Activated CD4-positive, alpha-beta T cell treated with anti-CD3 and anti-CD28 coated beads for 36 hours (primary cell): ENCODE measurements at regions not wholly inside any gene's neighbourhood (a gene's known extent, or its start where the extent isn't known, plus 50 kb on each side); places are given as distances from the start of the nearest gene placed in this dataset.
"Not testable (repeated sequence)": the region's sequence is repeated elsewhere in the genome, so short reads cannot be mapped to it uniquely, and the experiment has no call there.

Experiments used
- ATAC-seq: fragments of 200-7000 bp; cut with Tn5 transposase; one replicate; pipeline ENCODE4 v1.10.0; 2021; ENCODE audit warnings: mild to moderate bottlenecking, moderate library complexity
- CTCF ChIA-PET: fragments of 350-600 bp; sonication (Branson Sonifier 250); formaldehyde crosslinking; loops from one replicate; lab custom pipeline; 2021; ENCODE audit warnings: antibody characterized with exemption; lab: Charles Lee
- POLR2A ChIA-PET: fragments of 350-600 bp; sonication (Branson Sonifier 250); formaldehyde crosslinking; loops from one replicate; lab custom pipeline; 2021; ENCODE audit warnings: antibody characterized with exemption, inconsistent platforms; lab: Charles Lee
- DNase-seq: peaks from one replicate; pipeline ENCODE4 v3.0.0-alpha.2; 2020
- H3K27ac Mint-ChIP-seq: one replicate; pipeline ENCODE4 v1.8.0; 2021; ENCODE audit warnings: mixed read lengths
- H3K27me3 Mint-ChIP-seq: one replicate; pipeline ENCODE4 v1.8.0; 2021; ENCODE audit warnings: mixed read lengths
- H3K36me3 Mint-ChIP-seq: one replicate; pipeline ENCODE4 v1.8.0; 2021; ENCODE audit warnings: low read depth, mixed read lengths
- H3K4me1 Mint-ChIP-seq: one replicate; pipeline ENCODE4 v1.8.0; 2021; ENCODE audit warnings: mixed read lengths
- H3K4me3 Mint-ChIP-seq: one replicate; pipeline ENCODE4 v1.8.0; 2021; ENCODE audit warnings: mild to moderate bottlenecking, moderate library complexity, mixed read lengths
- H3K9me3 Mint-ChIP-seq: one replicate; pipeline ENCODE4 v1.8.0; 2021; ENCODE audit warnings: low read depth, mixed read lengths
- intact Hi-C, 2 experiments: fragments of 100-400 bp; cut with DNase I in 1 of 2; cut with micrococcal nuclease in 1 of 2; formaldehyde crosslinking; loops; one replicate each; pipeline versions ENCODE4 v1.14.2 to v1.15.1; 2022 to 2024; cut with DNase I, micrococcal nuclease

GRCh38 chr22:47898946-47899345 lies 1136.5 kb downstream of the TBC1D22A start:
- POLR2A ChIA-PET: no interaction called here
- intact Hi-C loops: no loop called here

GRCh38 chr22:47891609-47892008 lies 1129.2 kb downstream of the TBC1D22A start:
- ATAC-seq (no peak), DNase-seq (no peak)
- H3K4me3 Mint-ChIP-seq: no peak overlapping the region
- peaks cover 2% of the 10 kb centered on the region for H3K27me3 Mint-ChIP-seq
- ChIA-PET POLR2A (no interaction called here), CTCF (no interaction called here)
- H3K36me3 Mint-ChIP-seq: no peaks in the 10 kb centered on the region
- no peaks in the 10 kb centered on the region for H3K4me1 Mint-ChIP-seq
- H3K9me3 Mint-ChIP-seq: peaks cover 9% of the 10 kb centered on the region
- intact Hi-C loops: no loop called here
- no peak overlapping the region for H3K27ac Mint-ChIP-seq

More at GRCh38 chr22:47898946-47899345, 1136.5 kb downstream of the TBC1D22A start:
- peaks cover 4% of the 10 kb centered on the region for H3K9me3 Mint-ChIP-seq
- no peak for DNase-seq
- H3K27ac Mint-ChIP-seq: no peak overlapping the region
- CTCF ChIA-PET: no interaction called here
- no peaks in the 10 kb centered on the region for H3K4me1 Mint-ChIP-seq
- no peaks in the 10 kb centered on the region for H3K36me3 Mint-ChIP-seq
- H3K4me3 Mint-ChIP-seq: no peak overlapping the region
- no peak for ATAC-seq
- H3K27me3 Mint-ChIP-seq: peaks cover 2% of the 10 kb centered on the region

GRCh38 chr22:47888817-47889216 lies 1126.4 kb downstream of the TBC1D22A start:
- no peak overlapping the region for H3K4me3 Mint-ChIP-seq
- DNase-seq (no peak), ATAC-seq (no peak)
- H3K4me1 Mint-ChIP-seq: no peaks in the 10 kb centered on the region
- H3K9me3 Mint-ChIP-seq: peaks cover 3% of the 10 kb centered on the region
- no peak overlapping the region for H3K27ac Mint-ChIP-seq
- ChIA-PET POLR2A (interaction anchor here (0.6 kb wide), 1 partner anchor 526 kb away, joined by 4 read pairs; no protein-coding TSS in a partner anchor), CTCF (no interaction called here)
- H3K27me3 Mint-ChIP-seq: no peaks in the 10 kb centered on the region
- intact Hi-C loops: no loop called here
- H3K36me3 Mint-ChIP-seq: no peaks in the 10 kb centered on the region

DNA sequence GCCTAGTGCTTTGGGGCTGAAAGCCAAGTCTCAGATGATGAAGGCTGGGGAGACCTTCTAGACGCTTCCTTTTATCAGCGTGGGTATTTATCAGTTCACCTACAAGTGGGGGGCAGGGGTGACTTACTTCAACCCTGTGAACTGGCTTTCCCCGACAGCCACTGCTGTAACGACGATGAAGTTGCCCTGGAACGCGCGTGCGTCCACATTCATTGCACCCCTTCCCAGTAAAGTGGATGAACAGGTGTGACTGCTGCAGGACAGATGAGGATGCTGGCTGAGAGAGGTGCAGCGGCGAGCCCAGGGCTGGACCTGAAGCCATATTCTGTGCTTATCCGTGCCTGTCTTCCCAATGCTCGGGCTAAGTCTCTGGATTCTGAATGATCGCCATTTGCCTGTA lies 1122.3 kb downstream of the TBC1D22A start:
- Mint-ChIP-seq H3K9me3 (no peaks in the 10 kb centered on the region), H3K36me3 (no peaks in the 10 kb centered on the region), H3K4me3 (no peak overlapping the region), H3K4me1 (no peaks in the 10 kb centered on the region), H3K27ac (no peak overlapping the region), H3K27me3 (no peaks in the 10 kb centered on the region)
- ATAC-seq (no peak), DNase-seq (no peak)
- ChIA-PET CTCF (no interaction called here), POLR2A (no interaction called here)
- intact Hi-C loops: no loop called here

GRCh38 chr22:47884200-47884599 lies 1121.8 kb downstream of the TBC1D22A start:
- no peaks in the 10 kb centered on the region for H3K9me3 Mint-ChIP-seq
- H3K4me3 Mint-ChIP-seq: no peak overlapping the region
- POLR2A ChIA-PET: no interaction called here
- H3K4me1 Mint-ChIP-seq: no peaks in the 10 kb centered on the region
- no peak for DNase-seq
- intact Hi-C loops: no loop called here
- H3K36me3 Mint-ChIP-seq: no peaks in the 10 kb centered on the region
- ATAC-seq: no peak
- CTCF ChIA-PET: no interaction called here
- no peak overlapping the region for H3K27ac Mint-ChIP-seq
- no peaks in the 10 kb centered on the region for H3K27me3 Mint-ChIP-seq

GRCh38 chr22:47883757-47884156 lies 1121.3 kb downstream of the TBC1D22A start:
- DNase-seq (no peak), ATAC-seq (no peak)
- POLR2A ChIA-PET: no interaction called here

DNA sequence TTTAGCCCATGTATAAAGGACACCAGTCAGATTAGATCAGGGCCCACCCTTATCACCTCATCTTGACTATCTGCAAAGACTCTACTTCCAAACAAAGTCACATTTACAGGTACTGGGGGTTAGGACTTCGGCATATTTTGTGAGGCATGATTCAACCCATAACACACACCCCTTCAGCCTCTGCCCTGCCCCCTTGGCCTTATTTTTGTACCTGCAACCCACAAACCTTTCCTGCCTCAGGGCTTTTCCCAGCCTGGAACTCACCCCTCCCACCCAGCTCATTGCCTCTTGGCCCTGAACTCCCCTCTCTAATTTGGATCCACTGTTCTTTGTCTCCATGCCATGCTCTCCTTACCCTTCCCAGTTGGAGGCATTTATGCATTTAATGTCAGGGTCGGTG lies 1116.9 kb downstream of the TBC1D22A start:
- POLR2A ChIA-PET: no interaction called here
- no peak overlapping the region for H3K4me3 Mint-ChIP-seq
- H3K4me1 Mint-ChIP-seq: no peaks in the 10 kb centered on the region
- H3K9me3 Mint-ChIP-seq: no peaks in the 10 kb centered on the region
- intact Hi-C loops: no loop called here
- H3K27ac Mint-ChIP-seq: no peak overlapping the region
- ATAC-seq (no peak), DNase-seq (no peak)
- H3K27me3 Mint-ChIP-seq: peaks cover 5% of the 10 kb centered on the region
- CTCF ChIA-PET: no interaction called here
- no peaks in the 10 kb centered on the region for H3K36me3 Mint-ChIP-seq

More at GRCh38 chr22:47883757-47884156, 1121.3 kb downstream of the TBC1D22A start:
- Mint-ChIP-seq H3K27ac (no peak overlapping the region), H3K4me1 (no peaks in the 10 kb centered on the region), H3K27me3 (no peaks in the 10 kb centered on the region), H3K9me3 (no peaks in the 10 kb centered on the region), H3K4me3 (no peak overlapping the region), H3K36me3 (no peaks in the 10 kb centered on the region)
- intact Hi-C loops: no loop called here
- CTCF ChIA-PET: no interaction called here

- H3K9me3 Mint-ChIP-seq: no peaks in the 10 kb centered on the region
- H3K4me1 Mint-ChIP-seq: no peaks in the 10 kb centered on the region
Measured at GRCh38 chr22:47878460-47878859, 1116.0 kb downstream of the TBC1D22A start.

GRCh38 chr22:47872761-47873535 lies 1110.5 kb downstream of the TBC1D22A start:
- no peaks in the 10 kb centered on the region for H3K4me1 Mint-ChIP-seq
- intact Hi-C loops: no loop called here
- ChIA-PET POLR2A (no interaction called here), CTCF (no interaction called here)
- DNase-seq (no peak), ATAC-seq (no peak)
- no peaks in the 10 kb centered on the region for H3K9me3 Mint-ChIP-seq
- H3K27me3 Mint-ChIP-seq: peaks cover 7% of the 10 kb centered on the region
- H3K36me3 Mint-ChIP-seq: no peaks in the 10 kb centered on the region
- H3K27ac Mint-ChIP-seq: no peak overlapping the region
- H3K4me3 Mint-ChIP-seq: no peak overlapping the region

More at GRCh38 chr22:47878460-47878859, 1116.0 kb downstream of the TBC1D22A start:
- Mint-ChIP-seq H3K4me3 (no peak overlapping the region), H3K36me3 (no peaks in the 10 kb centered on the region), H3K27ac (no peak overlapping the region), H3K27me3 (peaks cover 7% of the 10 kb centered on the region)
- ChIA-PET POLR2A (no interaction called here), CTCF (no interaction called here)
- no peak for DNase-seq
- intact Hi-C loops: no loop called here
- no peak for ATAC-seq

DNA sequence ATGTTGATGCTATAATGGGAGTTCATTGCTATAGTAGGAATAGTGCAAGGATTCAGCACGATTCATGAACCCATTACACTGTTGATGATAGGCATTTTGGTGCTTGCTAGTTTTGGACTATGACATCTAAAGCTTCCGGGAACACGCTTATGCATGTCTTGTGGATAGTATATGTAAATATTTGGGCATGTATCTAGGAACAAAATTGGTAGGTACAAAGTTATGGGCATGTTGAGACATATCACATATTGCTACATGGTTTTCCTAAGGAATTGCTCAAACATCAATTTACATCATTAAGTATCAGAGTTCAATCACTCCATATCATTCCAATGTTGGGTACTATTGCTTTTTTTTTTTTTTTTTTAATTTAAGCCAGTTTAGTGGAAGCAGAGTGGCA lies 1103.2 kb downstream of the TBC1D22A start:
- H3K27me3 Mint-ChIP-seq: peaks cover 9% of the 10 kb centered on the region
- DNase-seq (no peak), ATAC-seq (no peak)
- ChIA-PET CTCF (no interaction called here), POLR2A (no interaction called here)
- H3K4me3 Mint-ChIP-seq: no peak overlapping the region
- no peak overlapping the region for H3K27ac Mint-ChIP-seq
- H3K36me3 Mint-ChIP-seq: no peaks in the 10 kb centered on the region
- intact Hi-C loops: no loop called here
- no peaks in the 10 kb centered on the region for H3K9me3 Mint-ChIP-seq
- H3K4me1 Mint-ChIP-seq: no peaks in the 10 kb centered on the region

GRCh38 chr22:47862394-47862793 lies 1099.9 kb downstream of the TBC1D22A start:
- H3K4me1 Mint-ChIP-seq: peaks cover 5% of the 10 kb centered on the region
- ChIA-PET CTCF (no interaction called here), POLR2A (no interaction called here)
- H3K27ac Mint-ChIP-seq: no peak overlapping the region
- peaks cover 9% of the 10 kb centered on the region for H3K27me3 Mint-ChIP-seq
- no peak overlapping the region for H3K4me3 Mint-ChIP-seq
- no peak for ATAC-seq
- intact Hi-C loops: no loop called here
- no peak for DNase-seq
- H3K9me3 Mint-ChIP-seq: no peaks in the 10 kb centered on the region
- H3K36me3 Mint-ChIP-seq: no peaks in the 10 kb centered on the region

DNA sequence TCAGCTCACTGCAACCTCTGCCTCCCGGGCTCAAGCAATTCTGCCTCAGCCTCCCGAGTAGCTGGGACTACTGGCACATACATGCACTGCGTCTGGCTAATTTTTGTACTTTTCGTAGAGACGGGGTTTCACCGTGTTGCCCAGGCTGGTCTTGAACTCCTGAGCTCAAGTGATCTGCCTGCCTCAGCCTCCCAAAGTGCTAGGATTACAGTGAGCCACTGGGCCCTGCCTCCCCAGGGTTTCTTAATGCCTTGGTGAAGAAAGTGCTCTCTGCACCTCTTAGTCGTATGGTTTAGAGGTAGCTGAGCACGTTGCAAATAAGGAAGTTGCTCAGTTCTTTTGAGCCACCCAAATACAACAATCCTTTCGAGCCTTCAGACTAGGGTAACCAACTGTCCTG lies 1098.5 kb downstream of the TBC1D22A start:
- CTCF ChIA-PET, H3K4me1 Mint-ChIP-seq, DNase-seq, intact Hi-C loops, H3K9me3 Mint-ChIP-seq, H3K4me3 Mint-ChIP-seq, H3K36me3 Mint-ChIP-seq, H3K27ac Mint-ChIP-seq, POLR2A ChIA-PET, ATAC-seq: not testable (repeated sequence)
- H3K27me3 Mint-ChIP-seq: peaks cover 18% of the 10 kb centered on the region
